Testis (tissue), 2 donors: ENCODE measurements at regions not wholly inside any gene's neighbourhood (a gene's known extent, or its start where the extent isn't known, plus 50 kb on each side); places are given as distances from the start of the nearest gene placed in this dataset.

Source experiments
- DNase-seq: peaks from one replicate; pipeline ENCODE4 v3.0.0-alpha.2; 2019
- H3K27ac ChIP-seq, 2 donors: fragments of 200-600 bp; sonication (generic); one replicate each; pipeline ENCODE4 v1.5.1; 2019
- H3K27me3 ChIP-seq: fragments of 200-600 bp; sonication (generic); one replicate; pipeline ENCODE4 v1.5.1; 2019
- H3K36me3 ChIP-seq: fragments of 200-600 bp; sonication (generic); one replicate; pipeline ENCODE4 v1.5.1; 2017; ENCODE audit warnings: low read depth; ENCODE audit errors: missing control alignments
- H3K4me1 ChIP-seq: fragments of 200-600 bp; sonication (generic); one replicate; pipeline ENCODE4 v1.5.1; 2019
- H3K4me3 ChIP-seq, 2 donors: fragments of 200-600 bp; sonication (generic); one replicate each; pipeline ENCODE4 v1.5.1; 2017 to 2019
- H3K9me3 ChIP-seq: fragments of 200-600 bp; sonication (generic); one replicate; pipeline ENCODE4 v1.5.1; 2017
- CTCF ChIP-seq, 3 experiments: fragments of 450-650 bp in 2 of 3; fragments of 200-600 bp in 1 of 3; sonication (generic) in 1 of 3; IDR thresholded peaks; one replicate each; pipeline ENCODE4 v1.5.1; 2016 to 2019; ENCODE audit warnings: antibody characterized with exemption in 3 of 3, mild to moderate bottlenecking in 2 of 3, moderate library complexity in 1 of 3
- POLR2A ChIP-seq: fragments of 450-650 bp; IDR thresholded peaks from one replicate; pipeline ENCODE4 v1.6.1; 2017; ENCODE audit warnings: antibody characterized with exemption, mild to moderate bottlenecking, moderate library complexity
- WGBS, 2 donors: methylation state at CpG; one replicate each; pipeline ENCODE4 v1.1.5; 2018; 5-methylcytosine and 5-hydroxymethylcytosine counted together
- intact Hi-C: fragments of 100-400 bp; cut with DNase I; formaldehyde crosslinking; loops from one replicate; pipeline ENCODE4 v1.15.1; 2023; ENCODE audit warnings: low total_unique reads

GRCh38 chr7:115094163-115094562 is 172.3 kb downstream of the MDFIC start:
- WGBS, 2 donors: 88 to 93% methylated on average over 4 of the region's 4 CpGs
- Histone ChIP-seq H3K27ac (no peak overlapping the region), H3K4me3 (no peak overlapping the region), H3K36me3 (no peaks in the 10 kb centered on the region), H3K27me3 (no peaks in the 10 kb centered on the region), H3K4me1 (no peaks in the 10 kb centered on the region), H3K9me3 (no peaks in the 10 kb centered on the region)
- no peak for DNase-seq
- intact Hi-C loops: no loop called here
- TF ChIP-seq CTCF (IDR thresholded peaks at IDR 0.05): no peak
- no peak for TF ChIP-seq POLR2A

GRCh38 chr7:115088893-115089292 is 167.0 kb downstream of the MDFIC start:
- Histone ChIP-seq H3K4me1 (peaks cover 3% of the 10 kb centered on the region), H3K4me3 (no peak overlapping the region), H3K27me3 (no peaks in the 10 kb centered on the region), H3K27ac (no peak overlapping the region), H3K9me3 (no peaks in the 10 kb centered on the region), H3K36me3 (no peaks in the 10 kb centered on the region)
- intact Hi-C loops: no loop called here
- no peak for DNase-seq
- WGBS, 2 donors: 42 to 66% methylated on average over 3 of the region's 3 CpGs
- TF ChIP-seq CTCF (IDR thresholded peaks at IDR 0.05) (no peak), POLR2A (no peak)

- H3K27me3 ChIP-seq: no peaks in the 10 kb centered on the region
- intact Hi-C loops: no loop called here
- no peak for TF ChIP-seq CTCF (IDR thresholded peaks at IDR 0.05)
- no peak for TF ChIP-seq POLR2A
- 25 to 32% methylated on average over 2 of the region's 2 CpGs for WGBS, 2 donors
- H3K4me3 ChIP-seq: no peak overlapping the region
- no peaks in the 10 kb centered on the region for H3K36me3 ChIP-seq
- H3K27ac ChIP-seq: no peak overlapping the region
- DNase-seq: no peak
- peaks cover 3% of the 10 kb centered on the region for H3K4me1 ChIP-seq
- H3K9me3 ChIP-seq: no peaks in the 10 kb centered on the region
Measured at GRCh38 chr7:115087437-115087836, 165.5 kb downstream of the MDFIC start.

GRCh38 chr7:115086146-115086841 is 164.4 kb downstream of the MDFIC start:
- intact Hi-C loops: no loop called here
- H3K9me3 ChIP-seq: no peaks in the 10 kb centered on the region
- no peak overlapping the region for H3K4me3 ChIP-seq
- no peaks in the 10 kb centered on the region for H3K36me3 ChIP-seq
- H3K27me3 ChIP-seq: no peaks in the 10 kb centered on the region
- H3K27ac ChIP-seq: no peak overlapping the region
- no peak for TF ChIP-seq CTCF (IDR thresholded peaks at IDR 0.05)
- WGBS, 2 donors: 95 to 97% methylated on average over 3 of the region's 3 CpGs
- no peak for DNase-seq
- H3K4me1 ChIP-seq: peaks cover 3% of the 10 kb centered on the region

- 94 to 96% methylated on average over 3 of the region's 3 CpGs for WGBS, 2 donors
- Histone ChIP-seq H3K4me3 (no peak overlapping the region), H3K27ac (no peak overlapping the region), H3K4me1 (peaks cover 3% of the 10 kb centered on the region), H3K36me3 (no peaks in the 10 kb centered on the region), H3K9me3 (no peaks in the 10 kb centered on the region), H3K27me3 (no peaks in the 10 kb centered on the region)
- intact Hi-C loops: no loop called here
- TF ChIP-seq POLR2A (no peak), CTCF (IDR thresholded peaks at IDR 0.05) (no peak)
- no peak for DNase-seq
Measured at GRCh38 chr7:115085421-115085820, 163.5 kb downstream of the MDFIC start.
